ENCODE measurements at regions not wholly inside any gene's neighbourhood (a gene's known extent, or its start where the extent isn't known, plus 50 kb on each side); places are given as distances from the start of the nearest gene placed in this dataset.

GRCh38 chr19:32066056-32066455 is 279.4 kb upstream of the ZNF507 start:
- TF ChIP-seq CTCF (IDR thresholded peaks at IDR 0.05) (no peak), POLR2AphosphoS5 (IDR thresholded peaks at IDR 0.05) (no peak)
